ENCODE measurements at regions not wholly inside any gene's neighbourhood (a gene's known extent, or its start where the extent isn't known, plus 50 kb on each side); places are given as distances from the start of the nearest gene placed in this dataset.

- no peak overlapping the region for H3K27ac Mint-ChIP-seq
Observed at GRCh38 chr1:60130703-60131102, 57.1 kb upstream of the C1orf87 start.

GRCh38 chr1:60129911-60130310 is 56.3 kb upstream of the C1orf87 start:
- ATAC-seq, result no peak
- Mint-ChIP-seq H3K9me3 (peaks cover 2% of the 10 kb centered on the region in 2 donors), H3K4me1 (peaks cover 5 to 10% of the 10 kb centered on the region in 2 donors), H3K36me3 (no peaks in the 10 kb centered on the region), H3K27ac (no peak overlapping the region), H3K4me3 (no peak overlapping the region), H3K27me3 (ENCODE audit: low read depth in 2 of 2) (no peaks in the 10 kb centered on the region)
- DNase-seq, result no peak
- Histone ChIP-seq H3K4me1 (ENCODE audit: control insufficient read depth, insufficient read depth, low read length) (no peaks in the 10 kb centered on the region), H3K36me3 (ENCODE audit: control insufficient read depth, insufficient read depth, low read length) (no peaks in the 10 kb centered on the region), H3K27me3 (ENCODE audit: control insufficient read depth, insufficient read depth, low read length) (no peaks in the 10 kb centered on the region), H3K4me3 (ENCODE audit: low read length) (no peak overlapping the region), H3K9me3 (ENCODE audit: control insufficient read depth, insufficient read depth, low read length) (no peaks in the 10 kb centered on the region), H3K27ac (ENCODE audit: low read length) (no peak overlapping the region)
- intact Hi-C loops (cut with micrococcal nuclease), result no loop called here
- 64% methylated on average over 3 of the region's 4 CpGs for WGBS (ENCODE audit: insufficient coverage)
- TF ChIP-seq CTCF (IDR thresholded peaks at IDR 0.05), result no peak

More at GRCh38 chr1:60130703-60131102, 57.1 kb upstream of the C1orf87 start:
- Histone ChIP-seq H3K4me1 (ENCODE audit: control insufficient read depth, insufficient read depth, low read length) (no peaks in the 10 kb centered on the region), H3K27ac (ENCODE audit: low read length) (no peak overlapping the region), H3K4me3 (ENCODE audit: low read length) (no peak overlapping the region), H3K9me3 (ENCODE audit: control insufficient read depth, insufficient read depth, low read length) (no peaks in the 10 kb centered on the region), H3K27me3 (ENCODE audit: control insufficient read depth, insufficient read depth, low read length) (no peaks in the 10 kb centered on the region), H3K36me3 (ENCODE audit: control insufficient read depth, insufficient read depth, low read length) (no peaks in the 10 kb centered on the region)
- Mint-ChIP-seq H3K27me3 (ENCODE audit: low read depth in 2 of 2) (no peaks in the 10 kb centered on the region), H3K4me3 (no peak overlapping the region), H3K9me3 (no peaks in the 10 kb centered on the region), H3K36me3 (no peaks in the 10 kb centered on the region), H3K4me1 (peaks cover 5 to 10% of the 10 kb centered on the region in 2 donors)
- 77% methylated on average over 2 of the region's 3 CpGs for WGBS (ENCODE audit: insufficient coverage)
- ATAC-seq (no peak), DNase-seq (no peak)
- intact Hi-C loops (cut with micrococcal nuclease), result no loop called here
- no peak for TF ChIP-seq CTCF (IDR thresholded peaks at IDR 0.05)

GRCh38 chr1:60126723-60127122 is 53.2 kb upstream of the C1orf87 start:
- H3K27ac ChIP-seq (ENCODE audit: low read length), result no peak overlapping the region
- no peaks in the 10 kb centered on the region for H3K9me3 ChIP-seq (ENCODE audit: control insufficient read depth, insufficient read depth, low read length)
- H3K27me3 ChIP-seq (ENCODE audit: control insufficient read depth, insufficient read depth, low read length), result no peaks in the 10 kb centered on the region
- intact Hi-C loops (cut with micrococcal nuclease), result no loop called here
- H3K4me1 ChIP-seq (ENCODE audit: control insufficient read depth, insufficient read depth, low read length), result no peaks in the 10 kb centered on the region
- no peak for TF ChIP-seq CTCF (IDR thresholded peaks at IDR 0.05)
- Mint-ChIP-seq H3K4me1 (no peaks in the 10 kb centered on the region), H3K27ac (no peak overlapping the region), H3K4me3 (no peak overlapping the region), H3K36me3 (no peaks in the 10 kb centered on the region), H3K27me3 (ENCODE audit: low read depth in 2 of 2) (no peaks in the 10 kb centered on the region), H3K9me3 (peaks cover 2 to 5% of the 10 kb centered on the region in 2 donors)
- WGBS (ENCODE audit: insufficient coverage), result 94% methylated on average over 3 of the region's 3 CpGs
- no peaks in the 10 kb centered on the region for H3K36me3 ChIP-seq (ENCODE audit: control insufficient read depth, insufficient read depth, low read length)
- ATAC-seq (no peak), DNase-seq (no peak)
- H3K4me3 ChIP-seq (ENCODE audit: low read length), result no peak overlapping the region
